ENCODE measurements at regions not wholly inside any gene's neighbourhood (a gene's known extent, or its start where the extent isn't known, plus 50 kb on each side); places are given as distances from the start of the nearest gene placed in this dataset.

DNA sequence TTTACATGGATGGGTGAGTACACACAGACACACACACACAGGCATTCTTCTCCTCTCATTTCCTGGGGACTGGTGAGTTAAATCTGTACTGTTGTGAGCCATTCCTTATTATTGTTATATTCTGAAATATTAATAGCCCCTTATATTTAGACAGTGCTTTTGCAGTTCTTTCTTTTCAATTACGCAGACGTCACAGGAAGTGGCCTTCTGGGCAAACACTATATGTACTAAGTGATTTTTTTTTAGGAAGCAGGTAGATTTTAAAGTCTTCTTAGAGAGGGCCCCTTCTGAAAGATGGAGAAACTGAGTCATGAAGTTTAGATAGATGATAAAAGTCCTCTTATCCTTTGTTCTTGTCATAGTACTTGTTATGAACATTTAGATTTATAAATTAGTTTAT lies 1213.6 kb downstream of the VRK1 start:
- no peak for DNase-seq (ENCODE audit: low read depth)

DNA sequence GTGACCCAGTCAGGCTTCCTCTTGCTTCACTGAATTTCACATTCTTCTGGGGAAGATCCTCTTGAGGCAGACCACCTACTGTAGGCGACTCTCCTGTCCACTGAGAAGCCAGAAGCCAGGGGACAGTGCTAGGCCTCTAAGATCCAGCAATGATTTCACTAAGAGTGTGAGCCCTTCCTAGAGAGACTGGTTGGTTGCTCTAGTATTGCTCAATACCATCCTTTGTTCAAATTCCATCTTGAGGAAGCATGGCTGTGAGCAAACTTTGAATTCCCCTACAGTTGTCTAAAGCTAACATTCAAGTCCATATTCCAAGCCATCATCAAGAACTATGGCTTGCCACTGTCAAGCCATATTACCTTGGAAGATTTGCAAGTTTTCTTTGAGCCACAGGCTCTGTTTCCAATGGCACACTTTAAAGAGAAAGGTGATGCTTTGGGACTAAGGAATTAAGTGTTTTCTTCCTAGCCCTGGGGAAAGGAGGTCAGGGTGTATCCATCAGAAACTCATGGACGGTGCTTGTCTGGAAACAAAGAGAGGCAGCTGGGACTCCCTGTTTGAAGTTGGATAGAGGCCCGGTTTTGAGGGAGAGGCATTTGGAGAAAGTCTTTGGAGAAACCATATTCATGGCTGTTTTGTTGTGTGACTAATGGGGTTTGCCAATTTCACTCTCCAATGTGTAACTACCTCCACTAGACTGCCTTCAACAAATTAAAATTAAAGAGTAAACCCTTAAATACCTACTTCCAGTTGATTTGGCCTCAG lies 1217.9 kb downstream of the VRK1 start:
- DNase-seq (ENCODE audit: low read depth), result no peak

DNA sequence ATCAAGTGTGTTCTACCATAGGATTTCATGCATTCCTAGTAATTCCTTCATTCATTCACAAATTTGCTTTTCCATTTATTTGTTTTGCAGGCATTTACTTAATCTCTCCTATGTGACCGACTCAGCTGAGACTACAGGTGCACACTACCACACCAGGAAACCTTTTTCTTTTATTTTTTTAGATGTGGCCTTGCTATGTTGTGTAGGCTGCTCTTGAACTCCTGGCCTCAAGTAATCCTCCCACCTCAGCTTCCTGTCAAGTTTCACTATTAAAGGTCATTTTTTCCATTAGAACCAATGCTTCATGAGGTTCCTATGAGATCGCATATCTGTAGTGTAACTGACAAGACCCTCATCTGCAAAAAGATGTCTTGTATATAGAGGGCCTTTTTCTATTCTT lies 1218.7 kb downstream of the VRK1 start:
- DNase-seq (ENCODE audit: low read depth), result no peak

DNA sequence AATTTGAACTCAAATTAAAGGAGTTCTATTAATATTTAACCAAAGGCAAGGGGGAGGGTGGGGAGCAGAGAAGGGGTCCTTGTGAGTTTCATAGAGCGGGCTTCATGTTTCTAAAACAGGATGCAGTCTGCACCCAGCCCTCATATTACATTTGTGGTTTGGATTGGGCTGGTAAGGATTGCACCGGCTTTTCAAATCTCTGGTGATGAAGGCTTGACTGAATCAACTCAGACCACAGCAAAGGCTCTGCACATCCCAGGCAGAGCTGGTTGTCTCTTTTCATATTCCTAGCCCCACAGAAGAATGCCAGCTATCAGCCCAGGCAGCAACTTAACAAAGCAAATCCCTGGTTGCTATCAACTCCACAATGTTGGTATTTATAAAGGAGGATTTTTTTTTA lies 1221.4 kb downstream of the VRK1 start:
- no peak for DNase-seq (ENCODE audit: low read depth)

DNA sequence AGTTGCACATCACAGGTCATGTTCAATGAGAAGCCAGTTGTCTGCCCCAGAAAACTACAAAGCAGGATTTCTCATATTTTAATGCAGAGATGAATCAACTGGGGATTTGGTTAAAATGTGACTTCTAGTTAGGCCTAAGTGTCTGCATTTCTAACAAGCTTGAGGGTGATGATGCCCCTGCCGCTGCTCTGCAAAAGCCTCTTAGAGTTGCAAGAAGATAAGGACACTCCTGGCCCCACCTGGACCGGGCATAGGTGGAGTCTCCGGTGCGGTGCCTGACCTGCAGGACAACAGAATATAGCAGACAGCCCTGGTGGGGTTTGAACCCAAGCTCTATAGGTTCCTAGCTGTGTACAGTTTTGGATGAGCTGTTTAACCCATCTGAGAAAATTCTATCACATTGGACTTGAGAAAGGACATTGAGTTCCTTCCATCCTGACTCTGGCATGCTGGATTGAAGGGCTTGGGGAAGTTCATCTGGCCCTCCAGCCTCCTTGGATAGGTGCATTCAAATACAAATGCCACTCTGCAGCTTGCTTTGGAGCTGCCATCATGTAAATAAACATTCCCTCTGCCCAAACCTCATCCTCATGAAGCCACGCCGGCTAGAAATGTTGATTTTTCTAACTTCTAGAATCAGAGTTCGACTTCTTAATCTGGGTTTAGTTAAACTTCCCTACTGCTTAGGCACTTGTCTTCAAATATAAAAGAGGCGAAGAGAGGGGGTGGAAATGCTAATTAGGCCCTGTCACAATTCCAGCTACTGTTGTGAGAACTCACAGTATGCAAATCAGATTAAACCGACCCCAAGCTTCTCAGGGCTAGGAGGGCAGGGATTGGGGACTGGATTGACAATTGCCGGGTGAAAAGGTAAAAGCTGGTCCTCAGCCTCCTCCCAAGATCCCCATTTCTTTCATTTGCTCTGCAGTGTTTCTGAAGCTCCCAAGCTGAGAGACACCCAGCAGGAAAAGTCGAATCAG lies 1225.6 kb downstream of the VRK1 start:
- no peak for DNase-seq (ENCODE audit: low read depth)

DNA sequence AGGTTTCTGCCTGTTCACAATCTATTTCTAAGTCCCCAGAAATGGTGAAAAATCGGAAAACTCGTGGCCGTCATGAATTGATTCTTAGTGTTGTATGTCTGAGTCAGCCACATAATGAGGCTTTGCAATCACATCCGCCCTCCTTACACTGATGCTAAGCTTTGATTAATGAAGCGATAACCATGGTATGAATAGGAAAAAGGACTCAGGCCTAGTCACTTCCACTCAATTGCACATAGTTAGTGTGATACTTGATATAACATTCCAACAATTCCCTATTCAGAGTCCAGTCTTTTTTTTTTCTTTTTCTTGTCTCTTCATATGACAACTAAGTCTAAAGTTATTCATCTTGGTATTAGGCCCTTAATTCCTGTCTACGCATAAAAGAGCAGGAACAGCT lies 1231.0 kb downstream of the VRK1 start:
- no peak for DNase-seq (ENCODE audit: low read depth)

DNA sequence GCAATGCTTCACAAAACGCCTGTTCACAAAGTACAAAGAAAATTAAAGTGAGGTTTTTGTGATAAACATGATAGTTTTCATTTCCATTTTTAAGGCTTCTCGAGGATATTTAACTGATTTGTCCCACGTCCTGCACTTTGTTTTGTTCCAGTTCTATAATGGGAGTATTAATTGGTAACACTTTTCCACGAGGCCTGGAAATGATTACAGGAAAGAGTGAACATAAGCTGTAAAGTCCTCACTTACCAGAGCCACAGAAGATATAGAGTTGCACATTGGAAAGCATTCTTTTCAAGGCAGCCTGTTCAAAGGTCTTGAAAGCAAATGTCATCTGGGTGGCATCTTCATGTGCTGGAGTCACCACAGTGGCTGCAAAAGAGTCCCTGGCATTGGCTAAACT lies 1236.6 kb downstream of the BCL11B start:
- no peak for DNase-seq (ENCODE audit: low read depth)

DNA sequence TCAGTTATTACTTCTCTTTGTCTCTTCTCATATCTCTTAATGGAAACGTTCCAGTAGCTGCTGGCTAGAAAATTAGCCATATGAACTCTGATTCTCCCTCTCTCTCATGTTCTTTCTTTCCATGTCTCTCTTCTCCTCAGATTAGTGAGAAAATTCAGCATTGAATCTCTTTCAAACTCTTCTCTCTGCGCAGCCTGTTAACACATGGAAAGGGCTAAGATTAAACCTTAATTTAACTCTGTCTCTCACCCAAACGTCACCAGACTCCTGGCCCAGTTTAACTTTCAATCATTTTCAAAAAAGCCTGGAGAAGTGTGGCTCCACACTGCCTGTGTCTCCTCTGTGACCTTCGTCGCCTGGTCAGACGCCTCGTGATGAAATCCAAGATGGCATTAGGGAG lies 1234.2 kb downstream of the BCL11B start:
- DNase-seq (ENCODE audit: low read depth), result no peak

DNA sequence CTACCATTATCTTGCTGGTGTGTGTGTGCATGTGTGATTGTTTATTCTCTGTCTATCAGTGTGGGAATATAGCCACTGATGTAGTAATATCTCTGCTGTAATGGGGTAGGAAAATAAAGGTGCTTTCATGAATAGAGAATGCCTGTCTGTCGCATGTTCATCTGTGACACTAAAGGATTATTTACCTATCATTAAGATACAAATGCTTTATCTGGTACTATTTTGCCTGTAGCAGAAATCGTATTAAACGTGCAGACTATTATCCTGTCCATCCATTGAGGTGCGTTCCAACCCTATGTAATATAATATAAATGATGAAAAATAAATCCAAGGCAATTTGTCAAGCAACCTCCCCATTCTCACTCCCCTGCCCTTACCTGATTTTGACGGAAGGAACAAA lies 1215.1 kb downstream of the BCL11B start:
- DNase-seq (ENCODE audit: low read depth), result no peak

DNA sequence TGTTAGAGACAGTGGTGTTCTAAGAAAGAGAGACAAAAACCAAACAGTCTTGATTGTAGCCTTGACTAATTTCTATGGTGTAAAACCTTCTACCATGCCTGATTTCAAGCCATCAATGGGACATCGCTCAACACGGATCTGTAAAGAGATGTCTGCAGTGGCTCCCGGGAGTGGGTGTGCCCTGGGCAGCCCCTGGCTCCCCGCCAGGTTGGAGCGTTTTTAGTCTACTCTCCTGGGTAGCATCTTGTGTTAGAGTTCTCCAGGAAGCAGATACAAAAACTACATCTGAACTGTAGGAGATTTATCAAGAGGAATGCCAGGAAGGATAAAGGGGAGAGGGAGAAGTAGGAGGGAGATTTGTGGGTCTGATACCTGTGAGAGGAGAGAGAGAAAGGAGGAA lies 1212.9 kb downstream of the BCL11B start:
- no peak for DNase-seq (ENCODE audit: low read depth)

DNA sequence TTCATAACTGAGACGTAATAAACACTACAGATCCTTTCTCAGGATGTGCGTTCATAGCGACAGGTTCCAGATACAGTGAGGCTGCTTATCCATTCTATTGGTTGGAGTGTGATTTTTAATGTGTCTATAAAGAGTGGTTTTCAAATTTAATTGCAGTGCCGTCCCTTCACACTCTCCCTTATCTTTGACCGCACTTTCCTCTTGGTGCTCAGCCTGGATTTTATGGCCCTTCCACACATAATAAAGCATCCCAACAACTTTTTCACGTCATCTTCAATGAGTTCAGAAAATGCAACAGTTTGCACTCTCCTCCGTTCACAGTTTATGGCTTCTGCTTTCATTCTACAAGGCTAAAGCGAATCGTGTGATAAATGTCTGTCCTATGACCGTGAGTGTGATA lies 1209.9 kb downstream of the BCL11B start:
- no peak for DNase-seq (ENCODE audit: low read depth)

DNA sequence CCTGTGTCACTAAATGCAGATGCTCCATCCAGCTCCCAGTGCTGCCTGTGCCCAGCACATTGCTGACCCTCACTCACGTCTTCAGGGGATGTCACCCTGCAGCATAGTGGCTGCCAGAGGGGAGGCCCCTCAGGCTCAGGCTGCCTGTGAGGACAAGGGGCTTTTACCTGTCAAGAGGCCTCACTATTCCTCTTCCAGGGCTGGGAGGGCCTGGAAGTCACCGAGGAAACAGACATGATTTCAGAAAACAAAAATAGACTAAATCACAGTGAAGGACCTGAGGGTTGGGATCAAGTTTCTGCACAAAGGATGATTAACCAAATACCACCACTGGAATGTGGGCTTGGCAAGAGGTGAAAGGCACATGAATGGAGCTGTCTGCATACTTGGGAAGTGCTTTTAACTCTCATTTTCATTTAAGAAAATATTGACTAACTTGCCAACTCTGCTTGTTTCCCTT lies 1202.3 kb downstream of the BCL11B start:
- DNase-seq (ENCODE audit: low read depth), result peak; percentile 0

DNA sequence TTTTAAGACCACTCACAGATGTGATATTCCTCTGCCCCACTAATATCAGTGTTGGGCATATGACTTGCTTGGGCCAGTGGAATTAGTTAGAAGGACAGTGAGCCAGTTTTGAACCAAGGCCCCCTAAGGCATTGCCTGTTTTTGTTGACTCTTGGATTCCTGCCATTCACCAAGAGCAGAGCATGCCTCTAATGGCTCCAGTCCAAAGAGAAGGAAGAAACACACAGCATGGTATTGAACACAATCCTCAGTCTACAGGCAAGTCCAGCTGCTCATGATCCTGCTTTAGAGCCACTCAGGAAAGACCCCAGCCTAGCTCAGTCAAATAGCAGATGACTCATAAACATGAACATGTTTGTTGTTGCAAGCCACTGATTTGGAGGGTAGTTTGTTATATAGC lies 1201.5 kb downstream of the BCL11B start:
- no peak for DNase-seq (ENCODE audit: low read depth)

DNA sequence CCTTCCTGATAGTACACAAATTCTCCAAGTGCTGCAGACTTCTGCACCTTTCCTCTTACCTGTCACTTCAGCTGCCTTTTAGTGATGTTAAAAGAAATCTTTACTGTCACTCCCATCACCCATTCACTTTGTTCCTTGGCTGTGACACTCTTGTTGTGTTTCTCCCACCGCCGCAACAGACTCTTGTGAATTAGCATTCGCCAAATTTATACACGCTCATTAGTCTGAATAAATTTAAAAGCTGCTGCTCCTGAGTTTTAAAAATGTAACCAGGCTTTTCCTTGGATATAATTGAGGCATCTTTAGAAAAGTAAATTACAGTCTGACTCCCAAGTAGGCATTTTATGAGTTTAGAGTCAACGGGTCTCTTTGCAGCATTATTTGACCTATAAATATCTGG lies 1197.9 kb downstream of the BCL11B start:
- no peak for DNase-seq (ENCODE audit: low read depth)

DNA sequence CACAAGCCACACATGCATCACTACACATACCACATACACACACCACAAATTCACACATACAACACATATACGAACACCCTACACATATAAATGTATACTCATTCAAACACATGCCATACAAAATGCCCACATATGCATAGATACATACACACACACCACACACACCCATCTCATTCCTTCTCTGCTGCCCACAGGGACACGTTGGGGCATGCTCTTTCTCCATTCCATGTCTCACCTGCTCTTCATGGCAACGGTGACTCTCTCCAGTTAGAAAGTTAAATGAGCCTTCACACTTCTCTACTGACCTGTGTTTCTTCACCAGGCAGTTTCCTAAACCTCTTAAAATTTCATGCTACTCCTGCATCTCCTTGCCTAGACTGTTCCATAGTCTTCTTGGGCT lies 1194.8 kb downstream of the BCL11B start:
- DNase-seq (ENCODE audit: low read depth), result no peak

DNA sequence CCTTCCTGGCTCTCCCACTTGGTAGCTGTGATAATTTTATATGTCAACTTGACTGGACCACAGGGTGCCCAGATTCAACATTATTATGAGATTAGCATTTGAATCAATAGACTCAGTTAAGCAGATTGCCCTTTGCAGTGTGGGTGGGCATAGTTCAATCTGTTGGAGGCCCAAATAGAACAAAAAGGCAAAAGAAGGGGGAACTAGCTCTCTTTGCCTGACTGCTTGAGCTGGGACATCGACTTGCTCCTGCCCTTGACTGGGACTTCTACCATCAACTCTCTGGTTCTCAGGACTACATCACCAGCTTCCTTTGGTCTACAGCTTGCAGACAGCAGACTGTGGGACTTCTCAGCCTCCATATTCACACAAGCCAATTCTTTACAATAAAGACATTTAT lies 1189.2 kb downstream of the BCL11B start:
- no peak for DNase-seq (ENCODE audit: low read depth)

DNA sequence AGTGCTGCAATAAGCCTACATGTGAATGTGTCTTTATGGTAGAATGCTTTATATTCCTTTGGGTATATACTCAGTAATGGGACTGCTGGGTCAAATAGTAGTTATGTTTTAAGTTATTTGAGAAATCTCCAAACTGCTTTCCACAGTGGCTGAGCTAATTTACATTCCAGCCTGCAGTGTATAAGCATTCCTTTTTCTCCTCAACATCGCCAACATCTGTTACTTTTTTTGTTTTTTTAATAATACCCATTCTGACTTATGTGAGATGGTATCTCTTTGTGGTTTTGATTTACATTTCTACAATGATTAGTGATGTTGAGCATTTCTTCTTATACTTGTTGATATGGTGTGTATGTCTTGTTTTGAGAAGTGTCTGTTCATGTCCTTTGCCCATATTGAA lies 1186.2 kb downstream of the BCL11B start:
- DNase-seq (ENCODE audit: low read depth), result no peak

DNA sequence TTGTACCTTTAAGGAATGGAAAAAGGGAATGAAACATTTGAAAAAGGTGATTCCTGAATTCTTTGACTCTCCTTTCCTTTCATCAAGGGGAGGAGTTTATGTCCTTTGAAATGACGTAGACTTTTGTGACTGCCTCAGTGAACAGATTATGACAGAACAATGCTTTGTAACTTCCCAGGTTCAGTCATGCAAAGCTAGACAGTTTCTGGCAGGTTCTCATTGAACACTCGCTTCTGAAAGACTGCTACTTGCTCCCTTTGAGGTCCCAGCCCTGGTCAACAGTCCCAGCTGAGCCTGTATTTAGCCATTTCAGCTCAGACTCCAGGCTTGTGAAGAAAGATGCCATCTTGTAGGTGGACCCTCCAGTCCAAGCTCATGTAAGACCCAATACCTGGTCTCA lies 1178.9 kb downstream of the BCL11B start:
- DNase-seq (ENCODE audit: low read depth), result no peak

DNA sequence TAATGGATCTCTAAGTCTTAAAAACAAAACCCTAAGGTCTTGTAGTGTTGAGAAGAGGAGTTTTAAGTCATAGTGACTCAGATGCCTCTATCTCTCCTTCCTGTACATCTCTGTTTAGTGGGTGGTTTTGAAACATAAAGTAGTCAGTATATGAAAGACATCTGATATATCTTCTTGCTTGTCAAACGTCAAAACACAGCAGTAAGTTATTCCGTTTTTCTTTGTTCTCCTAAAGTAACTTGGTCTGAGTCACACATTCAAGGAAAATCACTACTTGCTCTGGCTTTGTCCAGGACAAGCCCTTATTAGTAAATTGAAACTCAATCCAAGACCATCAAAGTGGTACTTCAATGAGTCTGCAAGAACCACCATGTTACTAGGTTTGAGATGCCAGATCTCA lies 1172.5 kb downstream of the BCL11B start:
- no peak for DNase-seq (ENCODE audit: low read depth)

DNA sequence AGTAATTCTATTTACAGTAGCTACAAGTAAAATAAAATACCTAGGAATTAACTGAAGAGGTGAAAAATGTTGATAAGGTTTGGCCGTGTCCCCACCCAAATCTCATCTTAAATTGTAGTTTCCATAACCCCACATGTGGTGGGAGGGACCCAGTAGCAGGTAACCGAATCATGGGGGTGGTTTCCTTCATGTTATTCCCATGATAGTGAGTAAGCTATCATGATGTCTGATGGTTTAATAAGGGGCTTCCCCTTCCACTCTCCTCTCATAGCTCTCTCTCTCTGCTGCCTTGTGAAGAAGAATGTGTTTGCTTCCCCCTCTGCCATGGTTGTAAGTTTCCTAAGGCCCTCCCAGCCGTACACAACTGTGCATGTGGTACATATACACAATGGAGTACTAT lies 1170.7 kb downstream of the BCL11B start:
- DNase-seq (ENCODE audit: low read depth), result no peak

DNA sequence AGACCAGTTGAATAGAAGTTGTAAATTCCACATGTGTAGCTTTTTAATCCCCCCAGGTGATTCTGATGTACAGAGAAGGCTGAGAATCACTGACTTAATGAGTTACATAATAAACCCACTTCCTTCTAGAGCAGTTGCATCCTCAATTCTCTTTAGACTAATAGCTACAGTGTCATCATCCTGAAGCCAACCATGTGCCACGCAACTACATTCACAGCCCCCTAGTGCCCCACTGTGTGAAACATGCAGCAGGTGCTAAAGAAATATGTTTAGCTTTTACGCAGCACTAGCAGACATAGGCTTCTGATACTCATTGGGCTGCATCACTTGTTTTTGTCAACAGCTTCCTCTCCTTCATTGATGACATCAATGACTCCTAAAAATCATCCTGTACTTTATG lies 1168.3 kb downstream of the BCL11B start:
- no peak for DNase-seq (ENCODE audit: low read depth)

DNA sequence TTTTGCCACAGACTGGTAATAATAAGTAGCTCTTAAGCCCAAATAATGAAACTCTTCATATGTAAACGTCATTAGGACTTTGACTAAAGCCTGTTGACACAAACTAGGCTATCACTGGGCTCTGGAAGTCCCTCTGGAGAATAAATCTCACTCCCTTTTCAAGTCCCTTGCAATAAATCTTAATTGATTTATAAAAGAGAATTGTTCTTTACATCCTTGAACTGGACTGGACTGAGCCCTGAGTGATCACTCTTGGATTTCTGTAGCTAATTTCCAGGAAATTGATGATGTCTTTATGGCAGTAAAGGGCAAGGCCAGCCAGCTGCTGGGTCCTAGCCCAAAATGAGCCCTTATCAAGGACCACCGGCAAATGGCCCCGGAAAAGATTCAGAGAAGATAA lies 1162.7 kb downstream of the BCL11B start:
- no peak for DNase-seq (ENCODE audit: low read depth)

DNA sequence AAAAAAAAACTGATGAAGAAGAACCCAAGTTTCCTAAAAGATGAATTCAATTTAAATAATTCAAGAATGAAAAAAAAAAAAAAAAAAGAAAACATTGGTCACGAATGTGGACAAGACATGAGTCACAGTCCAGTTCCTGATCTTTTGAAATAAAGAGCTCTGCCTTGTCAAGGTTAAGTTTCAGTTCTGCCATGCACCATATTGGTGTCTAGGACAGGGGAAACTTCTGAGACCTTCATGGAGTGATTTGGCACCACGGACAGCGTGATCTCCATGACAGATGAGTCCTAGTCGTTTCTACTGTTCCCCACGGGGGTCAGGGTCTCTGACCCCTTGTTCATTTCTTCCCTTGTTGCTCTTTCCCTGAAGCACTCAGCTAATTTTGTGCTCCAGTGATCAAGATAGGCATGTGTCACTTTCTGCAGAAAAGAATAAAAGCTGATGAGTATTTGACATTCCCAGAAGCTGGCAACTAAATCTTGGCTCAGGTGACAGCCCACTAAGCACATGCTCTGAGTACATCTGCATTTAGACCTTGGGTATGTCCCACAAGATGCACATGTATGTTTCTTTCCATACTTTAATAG lies 1159.7 kb downstream of the BCL11B start:
- no peak for DNase-seq (ENCODE audit: low read depth)
